Gastrocnemius medialis (tissue), 4 donors: ENCODE measurements at regions not wholly inside any gene's neighbourhood (a gene's known extent, or its start where the extent isn't known, plus 50 kb on each side); places are given as distances from the start of the nearest gene placed in this dataset.
"Not testable (repeated sequence)": the region's sequence is repeated elsewhere in the genome, so short reads cannot be mapped to it uniquely, and the experiment has no call there.

Experiments
- ATAC-seq, 2 donors: fragments of 150-250 bp; one replicate each; pipeline ENCODE4 v1.9.1; 2016
- DNase-seq, 2 donors: peaks; one replicate each; pipeline ENCODE4 v3.0.0-alpha.2; 2019
- H3K27ac ChIP-seq, 4 donors: fragments of 200-600 bp; sonication (generic); 1 replicate in 1 of 4; 2 replicates in 3 of 4; pipeline ENCODE4 v1.5.1; 2016 to 2018; ENCODE audit warnings: mild to moderate bottlenecking in 2 of 4, moderate library complexity in 1 of 4
- H3K27me3 ChIP-seq, 3 donors: fragments of 200-600 bp; sonication (generic) in 2 of 3; 1 replicate in 1 of 3; 2 replicates in 2 of 3; pipeline versions ENCODE4 v1.5.1 to v1.6.0; 2016 to 2019; ENCODE audit warnings: mild to moderate bottlenecking in 1 of 3, moderate library complexity in 1 of 3
- H3K36me3 ChIP-seq, 2 donors: fragments of 200-600 bp; sonication (generic) in 1 of 2; one replicate each; pipeline ENCODE4 v1.5.1; 2017 to 2018
- H3K4me1 ChIP-seq, 2 donors: fragments of 200-600 bp; sonication (generic) in 1 of 2; one replicate each; pipeline ENCODE4 v1.5.1; 2016 to 2017; ENCODE audit warnings: mild to moderate bottlenecking in 2 of 2
- H3K4me3 ChIP-seq, 4 donors: fragments of 200-600 bp; sonication (generic) in 3 of 4; 1 replicate in 1 of 4; 2 replicates in 3 of 4; pipeline ENCODE4 v1.5.1; 2016 to 2019; ENCODE audit warnings: mild to moderate bottlenecking in 2 of 4
- H3K9me3 ChIP-seq, 3 donors: fragments of 200-600 bp; sonication (generic) in 2 of 3; 1 replicate in 1 of 3; 2 replicates in 2 of 3; pipeline ENCODE4 v1.5.1; 2016 to 2019
- CTCF ChIP-seq, 5 experiments: fragments of 450-650 bp in 3 of 5; fragments of 200-600 bp in 2 of 5; sonication (generic) in 2 of 5; IDR thresholded peaks in 4 of 5; conservative IDR thresholded peaks in 1 of 5; 1 replicate in 4 of 5; 2 replicates in 1 of 5; pipeline ENCODE4 v1.5.1; 2016 to 2019; ENCODE audit warnings: antibody characterized with exemption in 5 of 5, mild to moderate bottlenecking in 3 of 5, moderate library complexity in 3 of 5
- POLR2A ChIP-seq, 2 donors: fragments of 450-650 bp; IDR thresholded peaks; one replicate each; pipeline ENCODE4 v1.6.1; 2017; ENCODE audit warnings: antibody characterized with exemption in 2 of 2, mild to moderate bottlenecking in 2 of 2, moderate library complexity in 2 of 2
- in situ Hi-C, 4 donors: fragments of 200-750 bp; cut with MboI; loops; one replicate each; pipeline versions ENCODE4 v1.15.0 to v1.8.0; 2017; ENCODE audit warnings: low sequenced_read_pairs in 4 of 4
- intact Hi-C: fragments of 100-400 bp; cut with DNase I; formaldehyde crosslinking; loops from one replicate; pipeline ENCODE4 v1.15.1; 2023; ENCODE audit warnings: low total_unique reads

- DNase-seq (no peak), ATAC-seq (no peak)
- H3K9me3 ChIP-seq = no peaks in the 10 kb centered on the region
- H3K4me1 ChIP-seq = no peaks in the 10 kb centered on the region
- H3K27me3 ChIP-seq = no peaks in the 10 kb centered on the region
- no peak overlapping the region for H3K27ac ChIP-seq
- TF ChIP-seq POLR2A (IDR thresholded peaks at IDR 0.05) (no peak), CTCF (IDR thresholded peaks at IDR 0.05 in 4 of 5, conservative IDR thresholded peaks at IDR 0.05 in 1 of 5) (no peak)
- intact Hi-C loops (no loop called here), in situ Hi-C loops (no loop called here)
- H3K4me3 ChIP-seq = no peak overlapping the region
- H3K36me3 ChIP-seq = no peaks in the 10 kb centered on the region
These were observed 87.0 kb upstream of the BTG3 start for GRCh38 chr21:17699524-17700189.

- Histone ChIP-seq H3K27me3 (no peaks in the 10 kb centered on the region), H3K27ac (no peak overlapping the region), H3K9me3 (no peaks in the 10 kb centered on the region), H3K4me3 (no peak overlapping the region), H3K4me1 (no peaks in the 10 kb centered on the region), H3K36me3 (no peaks in the 10 kb centered on the region)
- TF ChIP-seq POLR2A (IDR thresholded peaks at IDR 0.05) = no peak
- no peak for TF ChIP-seq CTCF (IDR thresholded peaks at IDR 0.05 in 4 of 5, conservative IDR thresholded peaks at IDR 0.05 in 1 of 5)
- no peak for ATAC-seq
- in situ Hi-C loops = no loop called here
- intact Hi-C loops = no loop called here
- no peak for DNase-seq
These were observed 84.8 kb upstream of the BTG3 start for GRCh38 chr21:17697473-17697872.

- H3K4me3 ChIP-seq, in situ Hi-C loops, ATAC-seq, H3K36me3 ChIP-seq, H3K27ac ChIP-seq, DNase-seq, H3K4me1 ChIP-seq, H3K27me3 ChIP-seq, H3K9me3 ChIP-seq, intact Hi-C loops: not testable (repeated sequence)
These were observed 81.7 kb upstream of the BTG3 start for GRCh38 chr21:17694416-17694815.

- Histone ChIP-seq H3K27ac (no peak overlapping the region), H3K4me3 (no peak overlapping the region), H3K9me3 (no peaks in the 10 kb centered on the region), H3K4me1 (no peaks in the 10 kb centered on the region), H3K36me3 (no peaks in the 10 kb centered on the region), H3K27me3 (no peaks in the 10 kb centered on the region)
- TF ChIP-seq POLR2A (IDR thresholded peaks at IDR 0.05) = no peak
- no peak for TF ChIP-seq CTCF (IDR thresholded peaks at IDR 0.05 in 4 of 5, conservative IDR thresholded peaks at IDR 0.05 in 1 of 5)
- in situ Hi-C loops (no loop called here), intact Hi-C loops (no loop called here)
- ATAC-seq (no peak), DNase-seq (no peak)
These were observed 81.1 kb upstream of the BTG3 start for GRCh38 chr21:17693801-17694200.

GRCh38 chr21:17690078-17690494, 77.4 kb upstream of the BTG3 start:
- H3K4me1 ChIP-seq = no peaks in the 10 kb centered on the region
- H3K36me3 ChIP-seq = no peaks in the 10 kb centered on the region
- no peak for ATAC-seq
- in situ Hi-C loops (no loop called here), intact Hi-C loops (no loop called here)
- TF ChIP-seq CTCF (IDR thresholded peaks at IDR 0.05 in 4 of 5, conservative IDR thresholded peaks at IDR 0.05 in 1 of 5) (no peak), POLR2A (IDR thresholded peaks at IDR 0.05) (no peak)
- H3K27ac ChIP-seq = no peak overlapping the region
- H3K9me3 ChIP-seq = no peaks in the 10 kb centered on the region
- DNase-seq = no peak
- H3K4me3 ChIP-seq = no peak overlapping the region
- H3K27me3 ChIP-seq = no peaks in the 10 kb centered on the region
